Tibial artery (tissue), 4 donors: ENCODE measurements at regions not wholly inside any gene's neighbourhood (a gene's known extent, or its start where the extent isn't known, plus 50 kb on each side); places are given as distances from the start of the nearest gene placed in this dataset.
"Not testable (repeated sequence)": the region's sequence is repeated elsewhere in the genome, so short reads cannot be mapped to it uniquely, and the experiment has no call there.

Experiments used
- DNase-seq, 2 donors: peaks; one replicate each; pipeline ENCODE4 v3.0.0-alpha.2; 2019
- H3K27ac ChIP-seq, 2 donors: fragments of 200-600 bp; sonication (generic) in 1 of 2; 1 replicate in 1 of 2; 2 replicates in 1 of 2; pipeline ENCODE4 v1.5.1; 2018 to 2019; ENCODE audit warnings: mild to moderate bottlenecking in 1 of 2
- H3K27me3 ChIP-seq, 2 donors: fragments of 200-600 bp; sonication (generic) in 1 of 2; one replicate each; pipeline versions ENCODE4 v1.5.1 to v1.6.0; 2016 to 2019
- H3K36me3 ChIP-seq, 3 donors: fragments of 200-600 bp; sonication (generic) in 2 of 3; one replicate each; pipeline ENCODE4 v1.5.1; 2016 to 2019; ENCODE audit warnings: mild to moderate bottlenecking in 2 of 3
- H3K4me1 ChIP-seq, 4 donors: fragments of 200-600 bp; sonication (generic) in 2 of 4; 1 replicate in 3 of 4; 2 replicates in 1 of 4; pipeline ENCODE4 v1.5.1; 2016 to 2019
- H3K4me3 ChIP-seq, 2 donors: fragments of 200-600 bp; sonication (generic) in 1 of 2; 1 replicate in 1 of 2; 2 replicates in 1 of 2; pipeline ENCODE4 v1.5.1; 2018 to 2019; ENCODE audit warnings: mild to moderate bottlenecking in 2 of 2
- H3K9me3 ChIP-seq, 3 donors: fragments of 200-600 bp; sonication (generic) in 1 of 3; one replicate each; pipeline ENCODE4 v1.5.1; 2016 to 2019
- CTCF ChIP-seq, 2 experiments: fragments of 200-600 bp in 1 of 2; fragments of 450-650 bp in 1 of 2; IDR thresholded peaks; one replicate each; pipeline ENCODE4 v1.5.1; 2017 to 2019; ENCODE audit warnings: antibody characterized with exemption in 2 of 2, mild to moderate bottlenecking in 1 of 2, moderate library complexity in 1 of 2
- intact Hi-C: fragments of 100-400 bp; cut with DNase I; formaldehyde crosslinking; loops from one replicate; pipeline ENCODE4 v1.15.0; 2023; ENCODE audit warnings: low total_unique reads

DNA sequence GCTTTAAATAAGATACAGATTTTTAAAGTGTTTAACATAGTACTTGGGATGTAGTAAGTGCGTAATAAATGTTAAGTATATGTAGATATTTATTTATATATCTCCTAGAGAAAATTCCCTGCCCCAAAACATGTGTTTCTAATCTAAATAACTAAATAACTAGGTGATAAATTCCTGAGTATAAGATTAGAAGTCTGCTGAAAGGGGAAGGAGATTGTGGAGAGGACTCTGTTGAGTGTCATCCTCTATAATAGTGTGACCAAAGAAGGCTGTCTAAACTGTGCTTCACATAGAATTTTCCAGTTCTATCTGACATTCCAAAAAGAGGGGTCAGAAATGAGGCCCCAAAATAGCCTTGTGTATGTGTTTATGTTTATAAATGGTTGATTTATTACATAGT lies 590.5 kb upstream of the ADAMTS5 start:
- intact Hi-C loops: no loop called here
- no peak for DNase-seq
- Histone ChIP-seq H3K4me1 (no peaks in the 10 kb centered on the region), H3K27me3 (no peaks in the 10 kb centered on the region), H3K9me3 (peaks cover 0 to 11% (median 4%) of the 10 kb centered on the region in 3 donors), H3K27ac (no peak overlapping the region), H3K36me3 (no peaks in the 10 kb centered on the region), H3K4me3 (no peak overlapping the region)
- no peak for TF ChIP-seq CTCF (IDR thresholded peaks at IDR 0.05)

GRCh38 chr21:27555996-27556395 lies 589.1 kb upstream of the ADAMTS5 start:
- intact Hi-C loops: no loop called here
- H3K4me1 ChIP-seq: no peaks in the 10 kb centered on the region
- no peaks in the 10 kb centered on the region for H3K36me3 ChIP-seq
- no peak for TF ChIP-seq CTCF (IDR thresholded peaks at IDR 0.05)
- H3K4me3 ChIP-seq: no peak overlapping the region
- H3K27ac ChIP-seq: no peak overlapping the region
- H3K27me3 ChIP-seq: no peaks in the 10 kb centered on the region
- H3K9me3 ChIP-seq: peaks cover 0 to 18% (median 4%) of the 10 kb centered on the region in 3 donors
- no peak for DNase-seq

DNA sequence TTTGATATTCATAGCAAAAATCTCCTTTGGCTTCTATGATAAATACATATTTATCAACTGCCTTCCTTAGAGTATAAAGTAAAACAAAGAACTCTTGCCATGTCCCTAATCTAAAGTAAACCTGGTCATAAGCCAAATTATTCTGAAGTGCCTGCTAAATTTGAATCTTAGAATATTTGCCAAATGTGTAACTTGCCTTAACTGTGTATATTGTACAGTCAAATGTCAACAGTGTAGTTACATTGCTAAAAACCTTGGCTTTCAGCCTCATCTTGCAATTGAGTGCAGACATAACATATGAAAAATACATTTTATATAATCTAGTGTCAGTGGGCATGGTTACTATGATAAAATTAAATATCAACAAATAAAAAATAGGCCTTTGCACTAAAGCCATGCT lies 583.4 kb upstream of the ADAMTS5 start:
- peaks cover 0 to 8% (median 1%) of the 10 kb centered on the region in 4 donors for H3K4me1 ChIP-seq
- no peak overlapping the region for H3K27ac ChIP-seq
- intact Hi-C loops: no loop called here
- no peak for TF ChIP-seq CTCF (IDR thresholded peaks at IDR 0.05)
- DNase-seq: no peak
- no peaks in the 10 kb centered on the region for H3K36me3 ChIP-seq
- H3K27me3 ChIP-seq: no peaks in the 10 kb centered on the region
- peaks cover 0 to 18% (median 1%) of the 10 kb centered on the region in 3 donors for H3K9me3 ChIP-seq
- no peak overlapping the region for H3K4me3 ChIP-seq

- H3K27me3 ChIP-seq: no peaks in the 10 kb centered on the region
- TF ChIP-seq CTCF (IDR thresholded peaks at IDR 0.05): no peak
- no peak overlapping the region for H3K27ac ChIP-seq
- H3K4me3 ChIP-seq: no peak overlapping the region
- no peaks in the 10 kb centered on the region for H3K36me3 ChIP-seq
- intact Hi-C loops: no loop called here
- peaks cover 0 to 18% (median 0%) of the 10 kb centered on the region in 3 donors for H3K9me3 ChIP-seq
- H3K4me1 ChIP-seq: peaks cover 0 to 8% (median 1%) of the 10 kb centered on the region in 4 donors
- DNase-seq: no peak
Observed at GRCh38 chr21:27548486-27548885, 581.6 kb upstream of the ADAMTS5 start.

DNA sequence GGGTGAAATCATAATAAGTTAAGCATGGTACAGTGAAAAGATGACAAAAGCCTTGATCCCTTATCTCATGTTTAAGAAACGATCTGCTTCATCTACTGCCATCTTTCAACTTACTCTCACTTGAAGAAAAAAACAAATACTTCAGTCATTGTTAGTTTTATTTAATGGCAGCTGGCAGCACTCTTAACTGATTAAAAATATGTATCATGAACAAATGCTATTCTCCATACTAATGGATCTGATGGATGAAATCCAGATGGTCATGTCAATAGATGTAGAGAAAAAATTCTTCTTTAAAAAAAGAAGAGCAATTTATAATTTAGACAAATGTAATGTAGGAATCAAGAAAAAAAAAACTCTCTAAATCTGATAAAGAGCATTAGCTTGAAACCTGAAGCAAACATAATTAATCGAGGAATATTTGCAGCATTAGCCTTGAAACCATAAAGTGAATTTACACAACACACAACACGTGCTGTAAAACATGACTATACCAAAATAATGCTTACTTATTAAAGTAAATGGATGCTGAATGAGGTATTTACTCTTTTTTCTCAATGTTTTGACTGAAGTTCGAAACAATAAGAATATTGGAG lies 579.0 kb upstream of the ADAMTS5 start:
- H3K9me3 ChIP-seq: no peaks in the 10 kb centered on the region
- H3K27ac ChIP-seq: no peak overlapping the region
- TF ChIP-seq CTCF (IDR thresholded peaks at IDR 0.05): no peak
- no peak for DNase-seq
- no peaks in the 10 kb centered on the region for H3K27me3 ChIP-seq
- no peaks in the 10 kb centered on the region for H3K36me3 ChIP-seq
- intact Hi-C loops: no loop called here
- H3K4me1 ChIP-seq: peaks cover 0 to 8% (median 1%) of the 10 kb centered on the region in 4 donors
- no peak overlapping the region for H3K4me3 ChIP-seq

DNA sequence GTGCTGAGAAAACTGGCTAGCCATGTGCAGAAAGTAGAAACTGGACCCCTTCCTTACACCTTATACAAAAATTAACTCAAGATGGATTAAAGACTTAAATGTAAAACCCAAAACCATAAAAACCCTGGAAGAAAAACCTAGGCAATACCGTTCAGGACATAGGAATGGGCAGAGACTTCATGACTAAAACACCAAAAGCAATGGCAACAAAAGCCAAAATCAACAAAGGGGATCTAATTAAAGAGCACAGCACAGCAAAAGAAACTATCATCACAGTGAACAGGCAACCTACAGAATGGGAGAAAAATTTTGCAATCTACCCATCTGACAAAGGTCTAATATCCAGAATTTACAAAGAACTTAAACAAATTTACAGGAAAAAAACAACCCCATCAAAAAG lies 575.2 kb upstream of the ADAMTS5 start:
- H3K36me3 ChIP-seq, H3K4me3 ChIP-seq, DNase-seq, H3K9me3 ChIP-seq, intact Hi-C loops, H3K27me3 ChIP-seq, H3K27ac ChIP-seq, H3K4me1 ChIP-seq: not testable (repeated sequence)
